Ishikawa (cell line): ENCODE measurements at regions not wholly inside any gene's neighbourhood (a gene's known extent, or its start where the extent isn't known, plus 50 kb on each side); places are given as distances from the start of the nearest gene placed in this dataset.

Source experiments
- CEBPB ChIP-seq: IDR thresholded peaks from 2 replicates; pipeline ENCODE4 v1.6.1; 2012
- CREB1 ChIP-seq: IDR thresholded peaks from 2 replicates; pipeline ENCODE4 v1.6.1; 2012; ENCODE audit warnings: low read depth
- EGR1 ChIP-seq: IDR thresholded peaks from 2 replicates; pipeline ENCODE4 v1.6.1; 2012
- EP300 ChIP-seq: IDR thresholded peaks from 2 replicates; pipeline ENCODE4 v1.6.1; 2012; ENCODE audit warnings: borderline replicate concordance
- FOXM1 ChIP-seq: IDR thresholded peaks from 2 replicates; pipeline ENCODE4 v1.6.1; 2012; ENCODE audit warnings: low read depth, borderline replicate concordance
- MAX ChIP-seq: IDR thresholded peaks from 2 replicates; pipeline ENCODE4 v1.6.1; 2012
- NFIC ChIP-seq: IDR thresholded peaks from 2 replicates; pipeline ENCODE4 v1.6.1; 2012
- RAD21 ChIP-seq: IDR thresholded peaks from 2 replicates; pipeline ENCODE4 v1.6.1; 2012; ENCODE audit warnings: low read depth
- REST ChIP-seq: IDR thresholded peaks from 2 replicates; pipeline ENCODE4 v1.6.1; 2012; ENCODE audit warnings: low read depth, mild to moderate bottlenecking
- TAF1 ChIP-seq: IDR thresholded peaks from 2 replicates; pipeline ENCODE4 v1.6.1; 2012; ENCODE audit warnings: low read depth, mild to moderate bottlenecking
- TCF12 ChIP-seq: IDR thresholded peaks from 2 replicates; pipeline ENCODE4 v1.6.1; 2012; ENCODE audit warnings: low read depth
- TEAD4 ChIP-seq: IDR thresholded peaks from 2 replicates; pipeline ENCODE4 v1.6.1; 2012
- USF1 ChIP-seq: IDR thresholded peaks from 2 replicates; pipeline ENCODE4 v1.6.1; 2012
- YY1 ChIP-seq: IDR thresholded peaks from 2 replicates; pipeline ENCODE4 v1.6.1; 2012; ENCODE audit warnings: low read depth
- ZBTB7A ChIP-seq: IDR thresholded peaks from 2 replicates; pipeline ENCODE4 v1.6.1; 2012; ENCODE audit warnings: low read depth

- no peak for TF ChIP-seq ZBTB7A
Measured at GRCh38 chr2:102091908-102092307, 50.6 kb upstream of the IL1R1 start.

- no peak for TF ChIP-seq CEBPB
- TF ChIP-seq ZBTB7A, result no peak
- no peak for TF ChIP-seq USF1
- TF ChIP-seq TEAD4, result no peak
- no peak for TF ChIP-seq CREB1
- no peak for TF ChIP-seq MAX
- no peak for TF ChIP-seq YY1
- no peak for TF ChIP-seq TCF12
- no peak for TF ChIP-seq RAD21
- no peak for TF ChIP-seq EP300
- no peak for TF ChIP-seq REST
- no peak for TF ChIP-seq NFIC
- no peak for TF ChIP-seq EGR1
- no peak for TF ChIP-seq FOXM1
- no peak for TF ChIP-seq TAF1
Measured at GRCh38 chr2:102092535-102092934, 50.0 kb upstream of the IL1R1 start.
